GM18873 (cell line): ENCODE measurements at regions not wholly inside any gene's neighbourhood (a gene's known extent, or its start where the extent isn't known, plus 50 kb on each side); places are given as distances from the start of the nearest gene placed in this dataset.

Experiments
- ATAC-seq: cut with Tn5 transposase; IDR thresholded peaks from one replicate; pipeline ENCODE4 v1.9.1; 2021; ENCODE audit warnings: mild to moderate bottlenecking, moderate library complexity, moderate number of reproducible peaks; ENCODE audit not compliant: unreplicated experiment, low FRiP score

DNA sequence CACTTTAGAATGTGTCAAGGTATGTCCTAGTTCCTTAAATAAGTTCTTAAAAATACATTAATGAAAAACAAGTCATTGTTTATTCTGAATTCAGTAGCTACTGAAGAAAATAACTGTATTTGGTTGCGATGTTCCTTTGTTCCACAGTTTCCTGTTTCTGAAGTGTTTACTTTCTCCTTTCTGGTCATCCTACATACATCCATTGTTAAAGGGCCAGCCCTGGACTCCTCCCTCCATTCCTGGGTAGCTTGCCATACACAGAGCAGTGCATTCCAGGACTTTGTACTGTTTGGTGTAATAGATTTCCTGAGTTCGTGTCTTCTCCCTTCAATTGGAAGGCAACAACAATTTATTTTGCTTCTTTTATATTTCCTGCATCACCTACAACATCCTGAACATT lies 845.4 kb upstream of the CXADR start:
- no peak for ATAC-seq

DNA sequence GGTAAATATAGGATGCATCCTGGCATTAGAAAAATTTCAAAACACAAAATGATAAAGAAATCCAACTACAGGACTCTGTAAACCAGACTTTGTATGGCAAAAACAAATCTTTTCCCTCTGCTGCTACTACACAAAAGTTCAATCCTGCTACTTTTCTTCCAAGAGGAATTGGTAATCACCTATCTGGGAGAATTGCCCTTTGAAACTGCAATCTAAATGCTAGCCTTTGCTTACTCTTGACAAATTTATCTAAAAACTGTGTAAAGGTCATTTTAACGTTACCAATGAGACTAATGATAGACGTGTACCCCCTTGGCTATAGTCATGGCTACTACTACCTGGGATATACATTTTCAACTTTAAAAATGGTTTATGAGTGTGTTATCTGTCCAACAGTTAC lies 837.9 kb upstream of the CXADR start:
- no peak for ATAC-seq

DNA sequence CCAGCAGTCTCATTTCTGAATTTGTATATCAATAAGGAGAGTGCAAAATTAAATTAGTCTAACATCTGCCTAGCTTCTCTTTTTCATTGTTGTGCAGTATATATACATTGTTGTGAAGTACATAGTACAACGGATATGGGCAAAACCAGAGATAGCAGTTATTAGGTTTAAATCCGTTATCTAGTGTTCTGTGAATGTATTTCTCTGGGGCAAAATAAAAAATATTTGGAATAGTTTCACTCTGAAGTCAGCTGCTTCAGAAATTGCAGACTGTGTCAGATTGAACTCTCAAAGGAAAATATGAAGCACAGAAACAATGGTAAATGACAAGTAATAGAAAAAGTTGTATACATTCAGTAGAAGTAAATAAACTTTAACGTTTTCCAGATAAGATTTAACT lies 836.5 kb upstream of the CXADR start:
- ATAC-seq = no peak

DNA sequence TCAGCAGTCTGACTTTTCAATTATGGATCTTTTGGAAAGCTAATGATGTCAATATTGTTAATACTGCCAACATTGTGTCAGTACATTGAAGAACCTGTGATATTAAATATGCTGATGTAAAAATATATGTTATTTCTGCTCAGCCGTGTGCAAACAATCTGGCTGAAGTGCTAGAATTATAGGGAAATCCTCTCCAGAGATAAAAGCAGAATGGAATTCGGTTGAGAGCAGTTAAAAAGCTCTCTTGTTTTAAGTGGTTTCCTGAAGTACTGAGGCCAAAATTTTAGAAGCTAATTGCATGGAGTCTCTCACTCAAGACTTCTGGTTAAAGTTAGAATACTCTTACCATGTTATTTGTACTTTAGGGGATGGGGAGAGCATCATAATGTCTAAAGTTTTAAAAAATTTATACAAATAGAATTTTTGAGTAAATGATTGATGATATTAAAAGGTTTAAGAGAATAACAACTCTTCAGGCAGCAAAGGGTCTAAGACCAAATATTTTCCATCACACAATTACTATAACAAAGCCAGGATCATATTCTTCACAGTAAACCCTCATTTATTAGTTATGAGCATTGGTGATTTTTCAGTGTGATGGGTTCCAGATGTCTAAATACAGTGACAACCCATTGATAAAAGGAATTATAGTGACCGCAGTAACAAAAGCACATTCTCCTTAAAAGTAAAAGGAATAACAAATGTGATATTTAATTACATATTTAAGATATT lies 834.2 kb upstream of the CXADR start:
- no peak for ATAC-seq

DNA sequence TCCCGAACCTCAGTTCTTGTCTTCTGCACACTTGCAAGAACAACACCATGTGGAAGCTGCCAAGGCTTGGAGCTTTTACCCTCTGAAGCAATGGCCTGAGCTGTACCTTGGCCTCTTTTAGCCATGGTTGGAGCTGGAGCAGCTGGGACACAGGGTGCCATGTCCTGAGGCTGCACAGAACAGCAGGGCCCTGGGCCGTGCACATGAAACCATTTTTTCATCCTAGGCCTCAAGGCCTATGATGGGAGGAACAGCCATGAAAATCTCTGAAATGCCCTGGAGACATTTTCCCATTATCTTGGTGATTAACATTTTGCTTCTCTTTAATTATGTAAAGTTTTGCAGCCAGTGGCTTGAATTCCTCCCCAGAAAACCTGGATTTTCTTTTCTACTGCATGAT lies 817.8 kb upstream of the CXADR start:
- ATAC-seq = no peak

DNA sequence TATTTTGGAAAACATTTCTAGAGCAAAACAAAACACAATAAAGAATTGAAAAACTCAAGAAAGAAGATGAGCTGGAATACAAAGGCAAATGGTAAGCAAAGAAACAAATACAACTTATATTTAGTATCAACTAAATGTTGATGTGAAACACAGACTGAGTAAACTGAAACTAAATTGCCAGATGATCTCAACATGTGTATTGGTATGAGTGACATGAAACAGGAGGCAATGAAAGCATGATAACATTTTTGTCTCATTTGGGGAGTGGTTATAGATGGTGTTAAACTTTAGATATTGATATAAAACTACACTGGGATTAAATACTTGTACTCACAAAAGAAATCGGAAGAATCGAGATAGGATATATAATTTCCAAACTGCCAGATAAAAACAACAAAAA lies 805.6 kb upstream of the CXADR start:
- no peak for ATAC-seq

DNA sequence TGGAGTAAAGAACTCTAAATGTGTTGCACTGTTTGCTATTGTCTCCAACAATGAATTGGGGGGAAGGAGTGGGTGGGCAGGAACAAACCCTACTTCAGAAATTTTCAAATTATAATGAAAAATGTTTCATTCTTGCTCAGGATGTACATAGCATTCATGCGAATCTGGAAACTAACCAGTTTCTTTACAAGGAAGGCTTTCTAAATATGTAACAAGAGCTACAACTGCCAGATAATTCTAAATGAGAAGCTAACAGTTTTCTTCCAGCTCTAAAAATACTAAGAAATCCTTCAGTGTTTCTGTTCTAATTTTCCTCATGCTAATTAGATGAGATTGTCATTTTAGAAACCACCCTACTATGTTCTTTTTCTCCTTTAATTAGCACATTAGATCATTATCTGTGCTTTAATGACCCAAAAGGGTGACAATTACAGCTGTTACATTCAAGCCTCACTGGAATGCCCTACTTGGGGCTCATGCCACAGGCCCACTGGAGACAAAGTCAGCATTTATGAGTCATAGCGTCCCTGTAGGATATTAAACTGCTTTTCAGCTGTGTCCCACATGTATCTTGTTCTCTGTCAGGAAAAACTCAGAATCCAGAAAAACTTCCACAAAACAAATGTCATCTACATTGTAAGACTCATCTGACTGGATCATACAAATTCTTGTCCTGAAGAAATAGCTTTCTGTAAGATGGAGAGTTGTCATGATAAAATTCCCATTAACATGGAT lies 804.6 kb upstream of the CXADR start:
- no peak for ATAC-seq

DNA sequence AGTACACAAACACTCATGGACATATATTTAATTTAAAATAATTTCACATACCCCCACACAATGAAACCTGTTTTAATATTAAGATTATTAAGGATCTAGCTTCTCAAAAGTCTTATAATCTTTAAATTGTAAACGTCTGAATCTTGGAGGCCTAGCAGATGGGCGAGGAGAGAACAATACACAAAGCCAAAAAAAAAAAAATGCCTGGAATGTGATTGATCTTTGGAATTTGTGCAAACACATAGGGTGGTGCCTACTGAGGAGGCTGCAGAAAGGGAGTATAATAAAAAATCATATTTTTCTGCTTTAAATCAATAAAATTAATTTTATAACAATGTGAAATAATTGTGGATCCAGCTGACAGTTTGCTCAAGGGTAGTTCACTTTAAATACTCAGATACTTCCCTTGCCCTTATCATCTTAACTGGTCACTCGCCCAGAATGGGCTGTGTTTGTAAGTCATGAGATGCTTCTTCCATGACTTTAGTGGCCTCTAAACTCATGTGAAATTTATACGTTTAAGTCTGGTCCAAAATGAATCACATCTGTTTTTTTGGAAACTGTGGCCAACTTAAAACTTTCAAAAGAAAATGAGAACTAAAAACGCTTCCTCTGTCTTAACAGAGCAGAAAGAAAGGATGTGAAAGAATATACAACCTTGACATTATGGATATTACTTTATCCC lies 802.8 kb upstream of the CXADR start:
- no peak for ATAC-seq

DNA sequence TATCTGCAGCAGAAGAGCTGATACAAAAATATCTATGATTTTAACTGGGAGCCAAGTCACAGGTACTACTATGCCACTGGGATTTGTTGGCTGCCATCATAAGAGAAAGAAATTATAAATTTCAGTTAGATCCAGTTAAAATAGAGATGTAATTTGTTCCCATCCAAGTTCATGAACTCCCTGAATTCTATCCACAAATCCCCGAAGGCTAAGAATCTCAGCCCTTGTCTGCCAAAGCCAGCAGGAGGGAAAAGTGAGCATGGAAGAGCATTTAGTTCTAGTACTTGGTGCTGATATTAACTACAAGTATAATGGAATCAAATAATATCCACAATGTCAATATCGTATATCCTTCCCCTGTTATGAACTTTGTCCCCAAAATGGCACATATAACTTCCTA lies 801.1 kb upstream of the CXADR start:
- no peak for ATAC-seq

DNA sequence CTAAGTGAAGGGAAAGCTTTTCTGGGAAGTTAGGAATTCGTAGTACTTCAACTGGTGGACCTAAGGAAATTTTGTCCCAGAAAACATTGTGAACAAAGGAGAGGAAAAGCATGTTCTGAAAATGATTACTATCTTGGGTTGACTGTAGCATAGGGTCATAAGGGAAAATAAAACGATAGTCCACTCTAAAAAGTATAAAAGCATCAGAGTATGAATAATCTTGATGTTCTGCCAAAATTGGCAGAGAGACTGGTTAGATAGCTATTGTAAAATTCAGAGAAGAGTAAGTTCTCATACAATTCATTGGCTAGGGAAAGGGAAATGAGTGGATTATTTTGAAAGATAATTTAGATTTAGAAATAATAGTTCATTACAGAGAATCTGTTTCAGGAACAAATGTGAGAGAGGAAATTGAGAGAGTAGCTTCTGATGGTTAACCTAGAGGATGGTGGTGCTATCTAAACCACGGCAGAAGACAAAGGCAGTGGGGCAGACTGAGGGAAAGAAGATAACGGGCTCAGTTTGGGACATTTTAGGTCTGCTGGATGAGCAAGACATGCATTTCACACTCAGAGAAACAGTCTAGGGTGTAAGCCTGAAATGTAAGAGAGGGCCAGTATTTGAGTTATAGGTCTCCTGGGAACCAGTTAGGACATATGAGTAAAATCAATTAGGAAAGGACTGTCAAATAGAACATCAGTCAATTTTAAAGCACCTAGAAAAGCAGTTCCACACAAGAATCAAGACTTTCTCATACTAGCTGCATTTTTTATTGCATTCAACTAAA lies 799.3 kb upstream of the CXADR start:
- ATAC-seq = no peak

DNA sequence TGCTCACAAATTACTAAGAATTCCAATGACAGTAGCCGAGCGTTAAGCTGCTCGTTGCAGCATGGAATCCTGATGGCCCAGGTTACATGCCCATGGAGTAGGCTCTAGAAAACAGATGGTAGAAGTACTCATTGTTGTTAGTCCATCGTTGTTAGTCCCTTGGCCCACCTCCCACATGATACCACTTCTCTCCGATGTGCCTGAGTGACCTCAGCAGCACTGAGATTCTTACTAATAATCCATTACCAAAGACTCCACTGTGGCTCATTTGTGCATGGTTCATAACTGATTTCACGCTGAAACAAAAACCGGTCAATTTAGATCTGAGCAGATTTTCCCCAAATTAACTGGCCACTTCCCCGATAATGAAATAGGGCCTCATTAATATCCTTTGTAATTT lies 772.3 kb upstream of the CXADR start:
- no peak for ATAC-seq

DNA sequence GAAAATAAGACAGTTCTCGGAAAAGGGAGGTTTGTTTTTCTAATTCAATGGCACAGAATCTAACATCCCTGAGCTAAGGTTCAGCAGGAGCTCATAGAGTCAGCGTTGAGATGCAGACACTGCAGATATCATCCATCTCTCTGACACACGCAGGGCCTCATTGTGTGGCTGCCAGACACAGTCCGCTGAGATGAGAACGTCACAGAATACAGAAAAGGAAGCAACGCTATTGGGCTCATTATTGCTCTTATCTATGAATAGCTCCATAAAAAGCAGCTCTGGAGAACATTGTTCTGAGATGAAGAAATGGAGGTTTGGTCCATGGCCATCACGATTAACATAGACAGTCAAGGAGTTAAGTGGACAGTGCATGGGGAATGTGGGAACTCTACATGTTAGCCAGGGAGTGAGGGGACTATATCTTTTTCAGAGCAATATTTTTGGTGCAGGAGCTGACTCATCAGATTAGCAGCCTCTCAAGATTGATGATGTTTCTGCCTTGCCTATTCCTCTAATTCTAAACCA lies 771.6 kb upstream of the CXADR start:
- no peak for ATAC-seq

DNA sequence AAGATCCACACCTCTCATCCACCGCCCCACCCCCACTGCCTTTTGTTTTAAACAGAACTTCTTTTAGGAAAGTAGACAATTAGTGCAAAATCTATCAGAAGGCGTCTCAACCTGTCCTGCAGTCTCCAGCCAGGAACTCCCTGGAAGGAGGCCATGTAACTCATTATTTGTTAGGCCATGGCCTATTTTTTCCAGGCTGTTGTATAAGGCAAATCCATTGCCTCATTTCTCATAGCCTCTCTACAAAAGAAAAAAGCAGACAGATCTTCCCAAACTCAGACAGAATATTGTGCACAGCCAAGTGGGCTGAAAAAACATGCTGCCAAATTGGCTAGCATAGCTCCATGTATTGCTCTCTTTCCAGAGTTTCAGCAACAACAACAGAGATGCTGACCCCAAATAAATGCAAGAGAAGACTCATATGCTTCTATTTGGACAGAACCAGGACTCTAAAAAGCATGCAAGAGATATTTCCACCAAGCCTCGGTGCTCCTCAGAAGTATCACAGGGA lies 770.7 kb upstream of the CXADR start:
- ATAC-seq = no peak

DNA sequence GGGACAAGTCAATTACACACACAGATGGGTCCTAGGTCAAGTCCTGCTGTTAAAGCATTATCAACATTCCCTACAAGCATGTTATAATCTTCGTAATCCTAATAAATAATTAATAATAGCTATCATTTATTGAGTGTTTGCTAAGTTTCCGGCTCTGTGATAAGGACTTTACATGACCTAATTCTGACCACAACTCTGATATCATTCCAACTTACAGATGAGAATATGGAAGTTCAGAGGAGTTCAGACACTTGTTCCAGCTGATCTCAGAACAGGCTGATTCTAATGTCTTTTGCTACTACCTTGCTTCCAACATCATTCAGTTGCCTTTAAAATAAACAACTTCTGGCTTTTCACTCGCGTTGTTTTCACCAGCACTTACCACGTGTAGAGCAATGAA lies 770.1 kb upstream of the CXADR start:
- no peak for ATAC-seq

DNA sequence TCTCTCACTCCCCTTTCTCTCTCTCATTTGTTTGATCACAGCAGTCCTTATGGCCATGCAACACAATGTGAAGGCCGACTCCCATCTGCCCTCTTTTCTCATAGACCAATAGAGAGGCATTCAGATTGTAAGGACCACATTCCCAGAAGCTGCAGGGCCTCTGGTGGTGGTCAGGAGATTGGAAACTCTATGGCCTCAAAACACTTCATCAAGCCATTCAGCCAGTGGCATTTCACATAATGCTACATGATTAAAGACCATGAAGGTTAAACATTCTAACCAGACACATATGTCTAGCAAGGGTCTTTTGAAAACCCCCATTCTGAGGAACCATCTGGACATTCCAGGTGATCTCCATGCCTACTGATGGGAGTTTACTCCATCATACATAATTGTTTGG lies 769.5 kb upstream of the CXADR start:
- ATAC-seq = no peak

DNA sequence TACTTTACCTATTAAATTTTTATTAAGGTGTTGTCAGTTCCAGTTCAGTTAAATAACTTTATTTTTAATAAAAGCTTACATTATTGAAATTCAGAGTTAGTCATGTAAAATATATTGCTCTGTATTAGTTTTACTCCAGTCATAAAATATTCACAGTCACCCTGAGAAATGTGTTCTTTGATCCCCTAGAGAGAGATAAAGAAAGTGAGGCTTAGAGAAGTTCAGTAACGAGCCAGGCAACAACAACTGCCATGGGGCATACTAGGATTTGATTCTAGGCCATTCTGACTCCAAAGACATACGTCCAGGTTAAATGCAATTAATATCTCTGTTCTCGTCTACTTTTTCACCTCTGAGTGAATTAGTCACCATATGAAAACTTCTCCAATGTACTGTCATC lies 761.9 kb upstream of the CXADR start:
- ATAC-seq = no peak

DNA sequence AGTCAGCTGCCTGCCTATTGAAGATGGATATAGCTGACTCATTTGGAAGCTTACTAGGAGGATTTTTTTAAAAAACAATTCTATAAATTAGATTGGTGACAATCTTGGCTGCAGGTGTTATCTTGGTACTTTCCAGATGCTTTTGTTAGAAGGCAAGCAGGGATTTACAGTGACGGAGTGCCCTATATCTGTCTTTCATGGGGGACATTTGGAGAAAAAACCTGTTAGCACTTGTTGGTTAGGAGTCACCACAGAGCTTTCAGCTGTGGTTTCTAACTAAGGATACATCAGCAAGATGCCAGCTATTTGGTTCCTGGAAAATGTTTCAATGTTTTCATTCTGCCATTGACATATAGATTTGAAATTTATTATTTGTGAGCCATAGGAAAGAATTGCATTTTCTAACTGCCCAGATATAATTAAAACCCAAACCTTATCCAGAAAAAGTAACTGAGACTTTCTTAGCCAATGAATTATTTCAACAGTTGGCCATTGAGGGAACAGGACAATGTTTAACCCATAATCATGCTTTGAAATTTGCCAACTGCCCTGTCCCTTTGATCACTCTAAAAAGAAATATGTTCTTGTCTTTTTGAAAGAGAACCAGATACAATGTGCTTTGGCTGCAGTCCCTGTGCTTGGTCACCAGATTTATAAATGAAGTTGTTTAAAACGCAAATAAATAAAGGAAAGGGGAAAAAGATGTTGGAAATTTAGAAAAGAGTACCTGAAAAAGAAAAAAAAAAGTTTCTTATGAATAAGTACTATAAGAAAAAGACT lies 761.0 kb upstream of the CXADR start:
- ATAC-seq = no peak

DNA sequence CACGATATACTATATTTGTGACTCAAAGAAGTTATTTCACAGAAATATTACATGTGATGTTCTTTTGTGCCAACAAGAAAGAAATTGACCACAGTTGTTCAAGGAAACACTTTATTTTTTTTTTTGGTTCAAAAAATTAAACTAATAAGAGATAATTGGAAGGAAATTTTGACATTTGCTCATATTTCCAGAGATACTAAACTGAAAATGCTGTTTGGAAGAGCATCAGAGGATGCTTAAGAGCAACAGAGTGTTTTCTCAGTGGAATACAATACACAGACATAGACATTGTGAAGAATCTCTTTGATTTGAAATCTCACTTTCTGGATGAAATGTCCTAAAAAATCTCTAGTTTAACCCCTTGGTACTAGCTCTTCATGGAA lies 760.4 kb upstream of the CXADR start:
- no peak for ATAC-seq

DNA sequence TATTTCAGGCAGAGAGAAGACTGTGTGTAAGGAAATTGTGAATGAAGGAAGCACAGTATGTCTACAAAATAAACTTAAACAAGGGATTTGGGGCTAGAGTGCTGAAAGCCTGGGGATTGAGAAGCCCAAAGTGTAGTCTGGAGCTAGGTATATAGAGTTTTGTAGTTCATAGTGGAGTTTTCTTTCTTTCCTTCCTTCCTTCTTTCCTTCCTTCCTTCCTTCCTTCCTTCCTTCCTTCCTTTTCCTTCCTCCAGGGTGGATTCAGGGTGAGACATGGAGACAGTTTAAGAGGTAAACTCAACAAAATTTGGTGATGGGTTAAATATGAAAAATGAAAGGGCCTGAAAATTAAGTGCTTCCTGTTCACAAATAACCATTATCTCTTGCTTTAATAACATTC lies 757.8 kb upstream of the CXADR start:
- ATAC-seq = no peak

DNA sequence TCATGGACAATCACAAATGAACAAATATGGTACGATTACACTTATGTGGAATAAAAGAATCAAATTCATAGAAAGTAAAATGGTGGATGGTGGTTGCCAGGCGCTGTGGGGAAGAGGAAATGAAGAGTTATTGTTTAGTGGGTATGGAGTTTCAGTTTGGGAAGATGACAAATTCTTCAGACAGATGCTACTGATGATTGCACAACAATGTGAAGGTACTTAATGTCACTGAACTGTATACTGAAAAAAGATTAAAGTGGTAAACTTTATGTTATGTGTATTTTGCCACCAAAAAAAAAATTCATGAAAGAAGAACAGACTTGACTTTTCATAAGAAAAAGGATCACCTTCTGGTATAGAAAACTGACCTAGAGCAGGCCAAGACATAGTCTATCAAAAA lies 745.6 kb upstream of the CXADR start:
- no peak for ATAC-seq
